ENCODE measurements at regions not wholly inside any gene's neighbourhood (a gene's known extent, or its start where the extent isn't known, plus 50 kb on each side); places are given as distances from the start of the nearest gene placed in this dataset.
A peak's percentile ranks its signal among the peaks of the same experiment; 100 is the strongest.

DNA sequence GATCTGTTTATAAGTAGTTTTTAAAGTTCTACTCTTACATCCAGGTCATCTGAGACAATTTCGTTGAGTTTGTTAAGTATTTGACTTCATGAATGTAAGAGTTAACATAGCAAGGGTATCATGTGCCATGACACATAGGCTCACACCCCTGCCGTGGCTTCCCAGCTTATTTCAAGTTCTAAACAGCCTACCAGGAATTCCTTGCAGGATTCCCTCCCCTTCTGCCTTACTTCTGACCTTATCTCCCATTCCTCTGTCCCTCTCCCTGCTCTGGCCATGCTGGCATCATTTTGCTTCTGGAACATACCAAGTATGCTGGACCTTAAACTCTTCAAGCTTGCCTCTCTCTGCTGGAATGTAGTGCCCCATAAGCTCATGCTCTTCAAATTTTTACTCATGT lies 369.9 kb upstream of the PCDH7 start:
- Histone ChIP-seq H3K4me1 (replicated peaks in 1 of 2) (no peaks in the 10 kb centered on the region), H3K27me3 (no peaks in the 10 kb centered on the region), H3K9me3 (replicated peaks in 1 of 3) (no peaks in the 10 kb centered on the region), H3K36me3 (replicated peaks in 1 of 2) (no peaks in the 10 kb centered on the region), H3K4me3 (no peak overlapping the region), H3K27ac (no peak overlapping the region)
- whole genome bisulfite sequencing, 4 donors = 40 to 72% (median 44%) methylated on average over 2 of the region's 2 CpGs
- DNase-seq = no peak
- intact Hi-C loops (cut with DNase I) = no loop called here
- TF ChIP-seq, protein P1, sequence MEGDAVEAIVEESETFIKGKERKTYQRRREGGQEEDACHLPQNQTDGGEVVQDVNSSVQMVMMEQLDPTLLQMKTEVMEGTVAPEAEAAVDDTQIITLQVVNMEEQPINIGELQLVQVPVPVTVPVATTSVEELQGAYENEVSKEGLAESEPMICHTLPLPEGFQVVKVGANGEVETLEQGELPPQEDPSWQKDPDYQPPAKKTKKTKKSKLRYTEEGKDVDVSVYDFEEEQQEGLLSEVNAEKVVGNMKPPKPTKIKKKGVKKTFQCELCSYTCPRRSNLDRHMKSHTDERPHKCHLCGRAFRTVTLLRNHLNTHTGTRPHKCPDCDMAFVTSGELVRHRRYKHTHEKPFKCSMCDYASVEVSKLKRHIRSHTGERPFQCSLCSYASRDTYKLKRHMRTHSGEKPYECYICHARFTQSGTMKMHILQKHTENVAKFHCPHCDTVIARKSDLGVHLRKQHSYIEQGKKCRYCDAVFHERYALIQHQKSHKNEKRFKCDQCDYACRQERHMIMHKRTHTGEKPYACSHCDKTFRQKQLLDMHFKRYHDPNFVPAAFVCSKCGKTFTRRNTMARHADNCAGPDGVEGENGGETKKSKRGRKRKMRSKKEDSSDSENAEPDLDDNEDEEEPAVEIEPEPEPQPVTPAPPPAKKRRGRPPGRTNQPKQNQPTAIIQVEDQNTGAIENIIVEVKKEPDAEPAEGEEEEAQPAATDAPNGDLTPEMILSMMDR (IDR thresholded peaks at IDR 0.05) = no peak
- TF ChIP-seq POLR2A (IDR thresholded peaks at IDR 0.05) = no peak

DNA sequence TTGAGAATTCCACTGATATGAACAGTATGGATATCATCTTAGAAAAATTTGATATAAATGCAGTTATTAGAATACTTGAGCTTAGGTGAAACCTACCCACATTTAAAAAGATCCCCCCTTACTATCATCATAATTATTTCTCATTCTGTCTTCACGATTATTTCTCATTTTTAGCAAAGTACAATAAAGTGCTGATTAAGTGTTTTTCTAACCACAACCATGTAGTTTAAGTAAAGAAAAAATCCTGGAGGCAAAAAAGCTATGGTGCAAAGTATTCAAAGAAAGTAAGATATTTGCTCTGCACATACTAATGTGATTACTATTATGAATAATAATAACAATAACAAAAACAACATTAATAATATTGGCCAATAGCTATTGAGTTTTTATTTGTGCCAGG lies 365.6 kb upstream of the PCDH7 start:
- no peaks in the 10 kb centered on the region for H3K9me3 ChIP-seq (replicated peaks in 1 of 3)
- H3K27me3 ChIP-seq = no peaks in the 10 kb centered on the region
- no peak overlapping the region for H3K4me3 ChIP-seq
- WGBS, 4 donors = 60 to 73% (median 66%) methylated on average over 1 of the region's 1 CpG
- no peaks in the 10 kb centered on the region for H3K36me3 ChIP-seq (replicated peaks in 1 of 2)
- TF ChIP-seq POLR2A (IDR thresholded peaks at IDR 0.05) = no peak
- TF ChIP-seq, protein P1 (IDR thresholded peaks at IDR 0.05) = no peak
- intact Hi-C loops (cut with DNase I) = no loop called here
- no peaks in the 10 kb centered on the region for H3K4me1 ChIP-seq (replicated peaks in 1 of 2)
- no peak overlapping the region for H3K27ac ChIP-seq
- DNase-seq = no peak

DNA sequence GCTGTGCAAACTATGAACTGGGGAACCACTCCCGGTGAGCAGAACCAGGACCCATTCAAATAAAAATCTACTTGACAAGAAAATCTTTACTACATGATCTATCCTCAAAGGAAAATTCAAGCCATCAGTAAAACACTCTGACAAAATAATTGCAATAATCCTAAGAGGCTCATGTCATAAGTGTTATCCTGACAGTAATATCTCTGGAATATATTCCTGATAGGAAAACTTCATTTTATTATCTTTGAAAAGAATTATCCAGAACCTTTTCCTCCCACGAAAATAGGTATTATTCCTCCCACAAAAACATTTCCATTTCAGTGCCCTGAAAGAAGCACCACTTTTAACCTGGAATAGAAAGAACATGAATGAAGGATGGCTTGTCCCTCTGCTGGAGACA lies 357.7 kb upstream of the PCDH7 start:
- Histone ChIP-seq H3K9me3 (replicated peaks in 1 of 3) (no peaks in the 10 kb centered on the region), H3K27me3 (no peaks in the 10 kb centered on the region), H3K27ac (no peak overlapping the region), H3K4me3 (no peak overlapping the region), H3K36me3 (replicated peaks in 1 of 2) (no peaks in the 10 kb centered on the region), H3K4me1 (replicated peaks in 1 of 2) (no peaks in the 10 kb centered on the region)
- TF ChIP-seq POLR2A (IDR thresholded peaks at IDR 0.05) = no peak
- no peak for DNase-seq
- intact Hi-C loops (cut with DNase I) = no loop called here
- 66 to 79% (median 73%) methylated on average over 2 of the region's 2 CpGs for WGBS, 4 donors

DNA sequence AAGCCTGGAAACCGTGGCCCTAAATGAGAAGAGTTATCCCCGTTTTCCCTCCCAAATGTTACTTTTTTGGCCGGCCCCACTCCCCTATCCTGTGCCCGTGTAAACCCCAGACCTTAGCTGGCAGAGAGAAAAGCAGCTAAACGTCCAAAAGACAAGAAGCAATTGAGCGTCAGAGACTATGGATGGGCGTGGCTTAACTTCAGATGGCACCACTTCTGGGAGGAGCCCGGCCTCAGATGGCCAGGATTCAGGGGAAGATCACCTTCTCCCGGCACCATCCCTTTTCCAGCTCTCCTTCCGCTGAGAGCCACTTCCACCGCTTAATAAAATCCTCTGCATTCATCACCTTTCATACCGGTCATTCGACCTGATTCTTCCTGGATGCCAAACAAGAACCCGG lies 350.1 kb upstream of the PCDH7 start:
- Histone ChIP-seq H3K4me3 (no peak overlapping the region), H3K4me1 (replicated peaks in 1 of 2) (no peaks in the 10 kb centered on the region), H3K27ac (no peak overlapping the region), H3K9me3 (replicated peaks in 1 of 3) (no peaks in the 10 kb centered on the region), H3K27me3 (no peaks in the 10 kb centered on the region), H3K36me3 (replicated peaks in 1 of 2) (no peaks in the 10 kb centered on the region)
- intact Hi-C loops (cut with DNase I) = no loop called here
- no peak for DNase-seq
- WGBS, 4 donors = 70 to 81% (median 78%) methylated on average over 14 of the region's 14 CpGs
- TF ChIP-seq POLR2A (IDR thresholded peaks at IDR 0.05) = no peak
- TF ChIP-seq, protein P1 (IDR thresholded peaks at IDR 0.05) = no peak

DNA sequence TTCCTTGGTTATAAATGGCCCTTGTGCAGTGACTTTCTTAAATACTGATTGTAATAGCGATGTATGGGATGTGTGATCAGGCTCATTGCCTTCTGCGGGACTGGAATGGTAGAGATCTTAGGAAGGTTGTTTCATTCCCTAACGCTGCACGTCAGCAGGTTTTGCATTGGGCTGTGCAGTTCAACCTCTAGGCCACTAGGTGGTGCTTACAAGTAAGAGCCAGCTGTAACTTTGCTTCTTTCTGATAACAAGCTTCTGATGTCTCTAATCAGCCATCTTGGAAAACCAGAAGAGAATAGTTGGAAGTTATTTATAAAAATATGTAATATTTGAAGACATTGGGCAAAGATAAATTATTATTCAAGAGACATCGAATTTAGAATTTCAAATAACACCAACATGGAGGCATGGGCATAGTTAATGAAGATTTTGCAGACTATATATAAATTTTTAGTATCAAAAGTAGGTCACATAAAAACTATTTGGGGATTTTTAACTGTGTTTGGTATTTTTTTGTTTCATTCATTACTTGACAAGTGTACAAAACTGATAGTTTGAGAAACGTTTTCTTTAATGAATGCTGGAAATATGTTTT lies 339.7 kb upstream of the PCDH7 start:
- DNase-seq = peak in 5 of 7 donors; percentile 23 to 69 (median 47)
- Histone ChIP-seq H3K36me3 (replicated peaks in 1 of 2) (no peaks in the 10 kb centered on the region), H3K27me3 (no peaks in the 10 kb centered on the region), H3K9me3 (replicated peaks in 1 of 3) (no peaks in the 10 kb centered on the region), H3K27ac (no peak overlapping the region), H3K4me3 (no peak overlapping the region), H3K4me1 (replicated peaks in 1 of 2) (no peaks in the 10 kb centered on the region)
- intact Hi-C loops (cut with DNase I) = no loop called here
- TF ChIP-seq, protein P1 (IDR thresholded peaks at IDR 0.05) = peak; percentile 25 to 60 (median 49)
- no peak for TF ChIP-seq POLR2A (IDR thresholded peaks at IDR 0.05)
- WGBS, 4 donors = 48 to 55% (median 53%) methylated on average over 6 of the region's 6 CpGs

All from adrenal gland (tissue), 9 donors.